ENCODE measurements at regions not wholly inside any gene's neighbourhood (a gene's known extent, or its start where the extent isn't known, plus 50 kb on each side); places are given as distances from the start of the nearest gene placed in this dataset.

DNA sequence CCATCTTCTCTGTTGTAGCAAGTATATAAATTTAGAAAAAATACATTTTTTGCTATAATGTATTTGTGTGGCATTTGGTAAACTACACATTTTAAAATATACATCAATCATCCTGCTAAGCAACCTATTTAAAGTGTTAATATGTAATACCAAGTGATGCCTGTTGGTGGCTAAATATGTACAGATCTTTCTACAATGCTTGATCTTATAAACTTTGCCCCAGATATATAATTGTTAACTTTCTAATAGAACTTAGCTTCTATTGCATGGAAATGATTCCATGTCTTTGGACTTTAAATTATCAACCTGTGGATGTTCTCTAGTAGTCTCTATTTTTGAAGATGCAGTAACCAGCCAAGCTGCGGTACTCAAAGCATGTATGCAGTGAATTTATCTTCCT is 1260.4 kb upstream of the RAG2 start:
- H3K4me2 ChIP-seq (ENCODE audit: low read length) = no peak overlapping the region
- H3K9me2 ChIP-seq (ENCODE audit: insufficient read depth, low read length) = no peaks in the 10 kb centered on the region
- no peak overlapping the region for H2AFZ ChIP-seq (ENCODE audit: low read depth, low read length)
- no peak overlapping the region for H3K27ac ChIP-seq (ENCODE audit: low read length)
- no peaks in the 10 kb centered on the region for H3K9me3 ChIP-seq (ENCODE audit: low read length)
- no peak overlapping the region for H3K9ac ChIP-seq (ENCODE audit: low read length)
- no peaks in the 10 kb centered on the region for H3F3A ChIP-seq (ENCODE audit: insufficient read depth, low read length, poor library complexity, severe bottlenecking)
- TF ChIP-seq, protein P1, sequence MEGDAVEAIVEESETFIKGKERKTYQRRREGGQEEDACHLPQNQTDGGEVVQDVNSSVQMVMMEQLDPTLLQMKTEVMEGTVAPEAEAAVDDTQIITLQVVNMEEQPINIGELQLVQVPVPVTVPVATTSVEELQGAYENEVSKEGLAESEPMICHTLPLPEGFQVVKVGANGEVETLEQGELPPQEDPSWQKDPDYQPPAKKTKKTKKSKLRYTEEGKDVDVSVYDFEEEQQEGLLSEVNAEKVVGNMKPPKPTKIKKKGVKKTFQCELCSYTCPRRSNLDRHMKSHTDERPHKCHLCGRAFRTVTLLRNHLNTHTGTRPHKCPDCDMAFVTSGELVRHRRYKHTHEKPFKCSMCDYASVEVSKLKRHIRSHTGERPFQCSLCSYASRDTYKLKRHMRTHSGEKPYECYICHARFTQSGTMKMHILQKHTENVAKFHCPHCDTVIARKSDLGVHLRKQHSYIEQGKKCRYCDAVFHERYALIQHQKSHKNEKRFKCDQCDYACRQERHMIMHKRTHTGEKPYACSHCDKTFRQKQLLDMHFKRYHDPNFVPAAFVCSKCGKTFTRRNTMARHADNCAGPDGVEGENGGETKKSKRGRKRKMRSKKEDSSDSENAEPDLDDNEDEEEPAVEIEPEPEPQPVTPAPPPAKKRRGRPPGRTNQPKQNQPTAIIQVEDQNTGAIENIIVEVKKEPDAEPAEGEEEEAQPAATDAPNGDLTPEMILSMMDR (IDR thresholded peaks at IDR 0.05; ENCODE audit: poor library complexity, severe bottlenecking) = no peak
- TF ChIP-seq MXI1 (conservative IDR thresholded peaks at IDR 0.05; ENCODE audit: poor library complexity, severe bottlenecking) (no peak), TAF1 (IDR thresholded peaks at IDR 0.05; ENCODE audit: low read depth) (no peak), RAD21 (conservative IDR thresholded peaks at IDR 0.05) (no peak), POLR2AphosphoS5 (IDR thresholded peaks at IDR 0.05) (no peak), SMC3 (conservative IDR thresholded peaks at IDR 0.05; ENCODE audit: poor library complexity) (no peak), EZH2 (IDR thresholded peaks at IDR 0.05; ENCODE audit: borderline replicate concordance, insufficient read depth, low read length, poor library complexity, severe bottlenecking) (no peak), EP300 (conservative IDR thresholded peaks at IDR 0.05; ENCODE audit: poor library complexity, severe bottlenecking) (no peak)
- TF ChIP-seq, protein P2, sequence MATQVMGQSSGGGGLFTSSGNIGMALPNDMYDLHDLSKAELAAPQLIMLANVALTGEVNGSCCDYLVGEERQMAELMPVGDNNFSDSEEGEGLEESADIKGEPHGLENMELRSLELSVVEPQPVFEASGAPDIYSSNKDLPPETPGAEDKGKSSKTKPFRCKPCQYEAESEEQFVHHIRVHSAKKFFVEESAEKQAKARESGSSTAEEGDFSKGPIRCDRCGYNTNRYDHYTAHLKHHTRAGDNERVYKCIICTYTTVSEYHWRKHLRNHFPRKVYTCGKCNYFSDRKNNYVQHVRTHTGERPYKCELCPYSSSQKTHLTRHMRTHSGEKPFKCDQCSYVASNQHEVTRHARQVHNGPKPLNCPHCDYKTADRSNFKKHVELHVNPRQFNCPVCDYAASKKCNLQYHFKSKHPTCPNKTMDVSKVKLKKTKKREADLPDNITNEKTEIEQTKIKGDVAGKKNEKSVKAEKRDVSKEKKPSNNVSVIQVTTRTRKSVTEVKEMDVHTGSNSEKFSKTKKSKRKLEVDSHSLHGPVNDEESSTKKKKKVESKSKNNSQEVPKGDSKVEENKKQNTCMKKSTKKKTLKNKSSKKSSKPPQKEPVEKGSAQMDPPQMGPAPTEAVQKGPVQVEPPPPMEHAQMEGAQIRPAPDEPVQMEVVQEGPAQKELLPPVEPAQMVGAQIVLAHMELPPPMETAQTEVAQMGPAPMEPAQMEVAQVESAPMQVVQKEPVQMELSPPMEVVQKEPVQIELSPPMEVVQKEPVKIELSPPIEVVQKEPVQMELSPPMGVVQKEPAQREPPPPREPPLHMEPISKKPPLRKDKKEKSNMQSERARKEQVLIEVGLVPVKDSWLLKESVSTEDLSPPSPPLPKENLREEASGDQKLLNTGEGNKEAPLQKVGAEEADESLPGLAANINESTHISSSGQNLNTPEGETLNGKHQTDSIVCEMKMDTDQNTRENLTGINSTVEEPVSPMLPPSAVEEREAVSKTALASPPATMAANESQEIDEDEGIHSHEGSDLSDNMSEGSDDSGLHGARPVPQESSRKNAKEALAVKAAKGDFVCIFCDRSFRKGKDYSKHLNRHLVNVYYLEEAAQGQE (IDR thresholded peaks at IDR 0.05; ENCODE audit: borderline replicate concordance) = no peak
- H4K20me1 ChIP-seq (ENCODE audit: insufficient read depth) = no peaks in the 10 kb centered on the region
- H3K4me3 ChIP-seq (ENCODE audit: low read length) = no peak overlapping the region
- H3K27me3 ChIP-seq (ENCODE audit: insufficient read depth, low read depth, low read length) = no peaks in the 10 kb centered on the region
- no peaks in the 10 kb centered on the region for H3K36me3 ChIP-seq (ENCODE audit: insufficient read depth, low read length)
- H3K79me2 ChIP-seq (replicated peaks; ENCODE audit: insufficient read depth, low read length) = no peaks in the 10 kb centered on the region

- Histone ChIP-seq H3K4me2 (ENCODE audit: low read length) (no peak overlapping the region), H3K4me3 (ENCODE audit: low read length) (no peak overlapping the region), H3K79me2 (replicated peaks; ENCODE audit: insufficient read depth, low read length) (no peaks in the 10 kb centered on the region), H3K9me3 (ENCODE audit: low read length) (no peaks in the 10 kb centered on the region), H2AFZ (ENCODE audit: low read depth, low read length) (no peak overlapping the region), H3K9me2 (ENCODE audit: insufficient read depth, low read length) (no peaks in the 10 kb centered on the region), H3K9ac (ENCODE audit: low read length) (no peak overlapping the region), H4K20me1 (ENCODE audit: insufficient read depth) (no peaks in the 10 kb centered on the region), H3K36me3 (ENCODE audit: insufficient read depth, low read length) (no peaks in the 10 kb centered on the region), H3K27ac (ENCODE audit: low read length) (no peak overlapping the region), H3F3A (ENCODE audit: insufficient read depth, low read length, poor library complexity, severe bottlenecking) (no peaks in the 10 kb centered on the region), H3K27me3 (ENCODE audit: insufficient read depth, low read depth, low read length) (no peaks in the 10 kb centered on the region)
- TF ChIP-seq TAF1 (IDR thresholded peaks at IDR 0.05; ENCODE audit: low read depth) = no peak
- TF ChIP-seq MXI1 (conservative IDR thresholded peaks at IDR 0.05; ENCODE audit: poor library complexity, severe bottlenecking) = no peak
- no peak for TF ChIP-seq EZH2 (IDR thresholded peaks at IDR 0.05; ENCODE audit: borderline replicate concordance, insufficient read depth, low read length, poor library complexity, severe bottlenecking)
- TF ChIP-seq, protein P2 (IDR thresholded peaks at IDR 0.05; ENCODE audit: borderline replicate concordance) = no peak
- TF ChIP-seq, protein P1 (IDR thresholded peaks at IDR 0.05; ENCODE audit: poor library complexity, severe bottlenecking) = no peak
- TF ChIP-seq RAD21 (conservative IDR thresholded peaks at IDR 0.05) = no peak
- no peak for TF ChIP-seq EP300 (conservative IDR thresholded peaks at IDR 0.05; ENCODE audit: poor library complexity, severe bottlenecking)
- no peak for TF ChIP-seq SMC3 (conservative IDR thresholded peaks at IDR 0.05; ENCODE audit: poor library complexity)
- TF ChIP-seq POLR2AphosphoS5 (IDR thresholded peaks at IDR 0.05) = no peak
Measured at GRCh38 chr11:37857726-37858125, 1259.7 kb upstream of the RAG2 start.
